HG02759 (cell line): ENCODE measurements at regions not wholly inside any gene's neighbourhood (a gene's known extent, or its start where the extent isn't known, plus 50 kb on each side); places are given as distances from the start of the nearest gene placed in this dataset.
"Not testable (repeated sequence)": the region's sequence is repeated elsewhere in the genome, so short reads cannot be mapped to it uniquely, and the experiment has no call there.

Experiments used
- ATAC-seq: cut with Tn5 transposase; IDR thresholded peaks from one replicate; pipeline ENCODE4 v1.9.1; 2021; ENCODE audit warnings: mild to moderate bottlenecking, moderate library complexity; ENCODE audit not compliant: unreplicated experiment

DNA sequence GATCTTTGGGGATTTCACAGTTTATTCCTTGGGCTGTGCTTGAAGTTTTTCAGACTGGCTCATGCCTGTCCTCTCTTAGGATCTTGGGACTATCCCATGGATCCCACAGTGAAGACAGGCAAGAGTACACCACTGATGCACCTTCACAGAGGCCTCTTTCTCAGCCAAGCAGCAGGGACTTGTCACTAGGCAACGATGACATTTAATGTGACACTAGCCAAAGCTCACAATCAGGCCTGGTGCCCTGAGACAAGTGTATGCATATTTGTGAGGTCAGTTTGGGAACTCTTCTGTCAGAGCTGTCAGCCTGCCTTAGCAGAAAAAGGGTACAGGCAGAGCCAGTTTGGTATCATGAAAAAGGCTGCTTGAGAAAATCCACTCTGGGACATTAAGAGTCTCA, 68.7 kb downstream of the RBMY1F start:
- not testable (repeated sequence) for ATAC-seq

DNA sequence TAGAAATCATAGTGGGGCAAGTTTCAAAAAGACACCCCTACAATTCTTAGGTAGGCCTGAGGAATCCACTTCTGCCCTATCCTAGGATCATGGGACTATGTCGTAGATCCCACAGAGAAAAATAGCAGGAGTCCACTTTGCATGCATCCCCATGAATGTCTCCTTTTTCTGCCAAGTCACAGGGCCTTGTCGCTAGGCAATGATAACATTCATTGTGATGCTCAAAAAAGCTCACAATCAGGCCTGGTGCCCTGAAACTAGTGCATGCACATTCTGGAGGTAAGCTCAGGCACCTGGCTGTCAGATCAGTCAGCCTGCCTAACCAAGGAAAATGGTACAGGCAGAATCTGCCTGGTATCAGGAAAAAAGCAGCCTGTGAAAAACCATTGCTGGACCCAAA, 74.6 kb downstream of the RBMY1F start:
- ATAC-seq: not testable (repeated sequence)

DNA sequence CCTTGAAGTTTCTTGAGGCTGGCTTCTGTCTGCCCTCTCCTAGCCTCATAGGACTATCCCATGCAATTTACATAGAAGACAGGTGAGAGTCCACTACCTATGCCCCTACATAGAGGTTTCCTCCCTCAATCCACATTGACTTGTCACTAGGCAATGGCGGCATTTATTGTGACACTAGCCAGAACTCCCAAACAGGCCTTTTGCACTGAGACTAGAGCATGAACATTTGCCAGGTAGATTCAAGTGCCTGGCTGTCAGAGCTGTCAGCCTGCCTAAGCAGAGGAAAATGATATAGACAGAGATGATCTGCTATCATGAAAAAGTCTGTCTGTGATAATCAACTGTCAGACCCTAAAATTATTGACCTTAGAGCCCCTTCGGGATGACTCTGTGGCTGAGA, 81.2 kb downstream of the RBMY1F start:
- not testable (repeated sequence) for ATAC-seq

DNA sequence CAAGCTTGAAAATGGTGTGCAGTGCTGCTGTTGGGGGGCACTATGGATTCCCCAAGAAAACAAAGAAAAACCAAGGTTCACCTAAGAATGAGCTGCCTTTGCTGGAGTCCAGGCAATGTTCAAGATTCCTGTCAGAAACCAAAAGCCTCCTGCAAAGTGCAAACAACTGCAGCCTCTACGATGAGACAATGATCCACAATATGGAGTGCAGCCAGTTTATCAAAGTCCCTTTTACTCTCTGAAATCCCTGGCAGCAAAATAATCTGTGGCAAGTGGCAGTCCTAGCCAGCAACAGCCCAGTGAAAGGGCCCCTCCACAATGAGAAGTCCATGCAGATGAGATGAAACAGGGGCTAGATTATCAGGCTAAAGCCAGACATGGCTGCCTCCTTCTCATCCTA, 85.4 kb downstream of the RBMY1F start:
- ATAC-seq: not testable (repeated sequence)

DNA sequence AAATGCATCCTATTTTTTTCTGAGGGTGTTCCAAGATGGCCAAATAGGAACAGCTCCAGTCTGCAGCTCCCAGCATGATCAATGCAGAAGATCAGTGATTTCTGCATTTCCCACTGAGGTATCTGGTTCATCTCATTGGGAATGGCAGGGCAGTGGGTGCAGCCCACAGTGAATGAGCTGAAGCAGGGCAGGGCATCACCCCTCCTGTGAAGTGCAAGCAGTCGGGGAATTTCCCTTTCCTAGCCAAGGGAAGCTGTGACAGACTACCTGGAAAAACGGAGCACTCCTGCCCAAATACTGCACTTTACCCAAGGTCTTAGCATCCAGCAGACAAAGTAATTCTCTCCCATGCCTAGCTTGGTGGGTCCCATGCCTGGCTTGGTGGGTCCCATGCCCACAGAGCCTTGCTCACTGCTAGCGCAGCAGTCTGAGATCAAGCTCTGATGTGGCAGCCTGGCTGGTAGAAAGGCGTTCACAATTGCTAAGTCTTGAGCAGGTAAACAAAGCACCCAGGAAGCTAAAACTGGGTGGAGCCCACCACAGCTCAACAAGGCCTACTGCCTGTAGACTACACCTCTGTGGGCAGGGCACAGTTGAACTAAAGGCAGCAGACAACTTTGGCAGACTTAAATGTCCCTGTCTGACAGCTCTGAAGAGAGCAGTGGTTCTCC, 96.6 kb downstream of the RBMY1F start:
- ATAC-seq: not testable (repeated sequence)

DNA sequence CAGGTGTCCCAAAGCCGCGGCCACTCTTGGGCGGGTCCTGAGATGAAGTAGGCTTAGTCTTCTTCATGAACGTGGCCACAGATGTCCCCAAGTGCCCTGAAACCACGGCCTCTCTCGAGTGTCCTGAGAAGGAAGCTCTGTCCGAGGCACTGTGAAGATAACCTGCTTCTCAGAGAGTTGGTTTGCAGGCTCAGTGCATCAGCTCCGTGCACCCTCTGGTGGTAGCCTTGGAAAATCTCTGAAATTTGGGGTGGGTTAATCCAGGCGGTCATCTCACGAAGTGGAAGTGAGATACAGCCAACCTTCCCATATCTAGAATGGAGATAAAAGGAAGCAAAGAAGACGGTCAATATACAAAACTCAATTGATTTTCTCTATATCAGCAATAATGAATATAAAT, 110.5 kb downstream of the RBMY1F start:
- ATAC-seq: not testable (repeated sequence)

DNA sequence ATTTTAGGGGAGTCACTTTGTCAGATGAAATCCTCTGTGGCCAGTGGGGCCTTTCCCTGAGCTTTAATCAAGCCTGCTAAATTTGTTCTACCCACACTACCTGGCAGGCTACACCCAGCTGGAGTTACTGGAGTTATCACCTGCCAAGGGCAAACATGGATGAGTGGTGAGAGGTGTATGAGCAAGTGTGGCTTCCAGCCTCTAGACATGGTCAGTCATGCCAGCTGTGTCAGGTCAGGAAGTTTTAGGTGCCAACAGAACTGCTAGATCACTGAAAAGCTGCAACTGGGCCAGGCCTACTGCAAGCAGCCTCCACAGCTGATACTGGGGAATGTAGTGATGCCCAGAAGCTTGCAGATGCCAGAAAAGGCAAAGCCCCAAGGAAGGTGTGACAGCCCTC, 122.6 kb downstream of the RBMY1F start:
- ATAC-seq: not testable (repeated sequence)

DNA sequence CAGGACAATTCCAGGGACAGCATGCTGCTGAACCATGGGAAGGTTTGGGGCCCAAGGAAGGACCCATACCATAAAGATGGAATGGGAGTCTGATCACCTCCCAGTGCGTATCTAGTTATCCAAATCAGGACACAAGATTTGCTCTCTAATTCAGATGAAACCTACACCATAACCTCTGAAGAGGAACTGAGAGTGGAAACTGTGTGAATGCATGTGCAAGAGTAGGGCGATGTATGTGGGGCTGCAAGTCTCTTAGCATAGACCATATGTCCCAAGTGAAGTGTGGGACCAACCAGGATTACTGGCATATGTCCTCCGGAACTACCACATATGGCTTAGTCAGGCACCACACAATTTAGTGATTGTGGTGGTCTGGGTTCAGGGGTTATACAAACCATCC, 95.2 kb upstream of the RBMY1E start:
- ATAC-seq: not testable (repeated sequence)

DNA sequence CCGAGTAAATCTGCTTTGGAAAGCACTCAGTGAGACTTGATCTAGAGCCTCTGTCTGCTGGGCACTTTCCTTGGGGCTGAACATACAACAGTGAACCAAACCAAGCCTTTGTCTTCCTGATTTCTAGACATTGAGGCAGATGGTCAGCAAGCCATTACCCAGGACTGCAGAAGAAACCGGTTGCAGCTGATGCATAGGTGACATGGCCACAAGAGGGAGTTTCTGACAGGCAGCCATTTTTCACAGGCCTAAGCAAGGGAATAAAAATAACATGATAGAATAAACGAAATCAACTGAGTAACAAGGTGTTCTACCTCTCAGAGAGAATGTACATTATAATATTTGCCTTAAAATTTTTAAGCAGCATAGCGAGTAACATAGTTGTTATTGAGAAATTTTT, 83.3 kb upstream of the RBMY1E start:
- not testable (repeated sequence) for ATAC-seq

DNA sequence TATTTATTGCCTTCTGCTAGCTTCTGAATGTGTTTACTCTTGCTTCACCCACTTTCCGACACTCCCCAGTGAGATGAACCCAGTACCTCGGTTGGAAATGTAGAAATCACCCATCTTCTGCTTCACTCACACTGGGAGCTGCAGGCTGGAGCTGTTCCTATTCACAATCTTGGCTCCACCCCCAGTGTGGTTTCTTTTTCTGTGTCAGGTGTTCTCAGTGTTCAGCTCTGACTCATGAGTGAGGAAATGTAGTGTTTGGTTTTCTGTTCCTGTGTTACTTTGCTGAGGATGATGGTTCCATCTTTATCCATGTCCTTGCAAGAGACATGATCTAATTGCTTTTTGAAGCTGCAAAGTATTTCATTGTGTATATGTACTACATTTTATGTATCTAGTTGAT, 69.4 kb upstream of the RBMY1E start:
- peak; percentile 47 for ATAC-seq

DNA sequence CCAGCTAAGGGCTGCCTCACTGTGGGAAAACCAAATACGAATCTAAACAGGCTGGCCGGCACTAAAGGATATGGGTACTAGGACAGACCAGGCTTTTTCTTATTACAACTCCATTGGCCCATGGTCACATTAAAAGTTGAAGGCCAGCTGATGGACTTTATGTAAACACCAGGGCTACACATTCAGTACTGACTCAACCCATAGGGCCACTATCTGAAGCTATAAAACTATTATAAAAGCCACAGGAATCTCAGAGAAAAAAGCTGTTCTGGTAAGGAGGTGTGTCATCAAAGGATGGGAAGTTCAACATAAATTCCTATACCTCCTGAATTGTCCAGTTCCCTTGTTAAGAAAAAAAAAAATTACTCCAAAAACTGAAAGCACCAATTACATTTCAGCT, 63.1 kb upstream of the RBMY1E start:
- ATAC-seq: not testable (repeated sequence)

DNA sequence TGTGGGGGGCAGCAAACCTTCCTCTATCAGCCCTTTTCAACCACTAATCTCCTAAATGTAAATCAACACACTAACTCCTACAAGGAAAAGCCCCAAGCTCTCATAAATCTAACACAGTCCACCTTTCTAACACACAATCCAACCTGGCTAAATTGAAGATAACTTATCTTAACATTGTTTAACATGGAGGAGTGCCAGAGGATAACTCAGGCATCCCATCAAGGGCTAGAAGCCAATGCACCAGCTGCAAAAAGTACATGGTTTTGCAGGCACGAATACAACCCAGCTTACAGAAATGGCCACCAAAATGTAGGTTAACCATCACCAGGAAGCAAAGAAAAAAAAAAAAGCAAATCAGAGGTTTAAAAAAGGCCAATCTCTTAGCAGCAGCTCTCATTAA, 62.5 kb upstream of the RBMY1E start:
- ATAC-seq: not testable (repeated sequence)

DNA sequence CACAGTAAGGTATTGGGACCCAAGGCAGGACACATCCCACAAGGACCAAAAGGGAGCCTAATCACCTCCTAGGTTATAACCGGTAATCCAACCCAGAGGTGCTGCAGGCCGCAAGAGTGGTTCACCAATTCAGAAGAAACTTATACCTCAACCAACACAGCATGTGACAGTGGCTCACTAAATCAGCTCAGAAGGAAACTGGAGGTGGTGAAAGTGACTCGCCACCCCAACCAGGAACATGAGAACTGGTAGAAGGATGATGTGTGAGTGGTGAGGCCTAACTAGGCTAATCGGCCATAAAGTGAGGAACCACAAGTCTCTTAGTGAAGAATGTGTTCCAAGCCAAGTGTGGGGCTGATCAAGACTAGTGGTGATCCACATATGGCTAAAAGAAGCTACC, 61.3 kb upstream of the RBMY1E start:
- ATAC-seq: not testable (repeated sequence)

DNA sequence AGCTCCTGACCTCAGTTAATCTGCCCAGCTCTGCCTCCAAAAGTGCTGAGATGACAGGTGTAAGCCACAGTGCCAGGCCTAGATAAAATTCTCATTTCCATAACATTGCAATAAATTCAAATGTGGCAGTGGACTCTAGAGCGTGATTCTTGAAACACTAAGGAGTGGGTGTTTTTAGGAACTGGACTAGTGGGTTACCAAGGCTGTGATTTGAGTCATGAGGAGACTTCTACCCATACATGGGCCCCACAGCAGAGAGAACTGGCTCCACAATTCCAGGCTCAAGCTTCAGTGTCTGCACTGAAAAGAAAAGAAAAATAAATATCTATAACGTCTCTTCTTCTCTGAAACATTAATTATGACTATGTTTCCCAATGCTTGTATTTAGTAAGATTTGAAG, 60.4 kb upstream of the RBMY1E start:
- ATAC-seq: not testable (repeated sequence)
